OCI-LY7 (cell line): ENCODE measurements at regions not wholly inside any gene's neighbourhood (a gene's known extent, or its start where the extent isn't known, plus 50 kb on each side); places are given as distances from the start of the nearest gene placed in this dataset.

Source experiments
- EZH2phosphoT487 ChIP-seq: fragments of 200-600 bp; sonication (generic); IDR thresholded peaks from 2 replicates; pipeline ENCODE4 v1.6.1; 2018; ENCODE audit warnings: low read depth, borderline replicate concordance, mild to moderate bottlenecking, mixed run types, antibody characterized with exemption, low read length, moderate library complexity, mixed read lengths
- TF ChIP-seq, protein P1 (sequence below): fragments of 200-600 bp; sonication (generic); conservative IDR thresholded peaks from 2 replicates; pipeline ENCODE4 v1.5.1; 2014; ENCODE audit warnings: mild to moderate bottlenecking, antibody characterized with exemption, low read length, moderate library complexity, mixed read lengths

DNA sequence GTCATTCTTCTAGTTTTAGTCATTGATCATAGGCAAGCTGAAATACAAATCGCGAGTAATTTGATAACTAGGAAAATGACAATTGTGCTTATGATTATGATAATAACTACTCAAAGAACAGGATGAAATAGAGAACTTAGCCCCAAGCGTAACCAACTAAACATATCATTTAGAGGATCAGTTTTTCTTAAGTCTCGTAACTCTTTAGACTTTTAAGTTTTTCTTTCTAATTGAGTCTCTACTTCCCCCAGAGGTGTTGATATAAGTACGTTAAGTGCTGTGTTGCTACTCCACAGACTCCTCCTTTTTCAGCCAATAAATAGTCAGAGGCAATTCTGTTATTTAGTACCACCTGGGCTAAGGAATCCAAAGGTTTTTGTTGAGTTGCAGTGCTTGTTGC, 96.3 kb downstream of the NHLRC3 start:
- TF ChIP-seq, protein P1, sequence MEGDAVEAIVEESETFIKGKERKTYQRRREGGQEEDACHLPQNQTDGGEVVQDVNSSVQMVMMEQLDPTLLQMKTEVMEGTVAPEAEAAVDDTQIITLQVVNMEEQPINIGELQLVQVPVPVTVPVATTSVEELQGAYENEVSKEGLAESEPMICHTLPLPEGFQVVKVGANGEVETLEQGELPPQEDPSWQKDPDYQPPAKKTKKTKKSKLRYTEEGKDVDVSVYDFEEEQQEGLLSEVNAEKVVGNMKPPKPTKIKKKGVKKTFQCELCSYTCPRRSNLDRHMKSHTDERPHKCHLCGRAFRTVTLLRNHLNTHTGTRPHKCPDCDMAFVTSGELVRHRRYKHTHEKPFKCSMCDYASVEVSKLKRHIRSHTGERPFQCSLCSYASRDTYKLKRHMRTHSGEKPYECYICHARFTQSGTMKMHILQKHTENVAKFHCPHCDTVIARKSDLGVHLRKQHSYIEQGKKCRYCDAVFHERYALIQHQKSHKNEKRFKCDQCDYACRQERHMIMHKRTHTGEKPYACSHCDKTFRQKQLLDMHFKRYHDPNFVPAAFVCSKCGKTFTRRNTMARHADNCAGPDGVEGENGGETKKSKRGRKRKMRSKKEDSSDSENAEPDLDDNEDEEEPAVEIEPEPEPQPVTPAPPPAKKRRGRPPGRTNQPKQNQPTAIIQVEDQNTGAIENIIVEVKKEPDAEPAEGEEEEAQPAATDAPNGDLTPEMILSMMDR, result no peak
- no peak for TF ChIP-seq EZH2phosphoT487
